H9 (cell line): ENCODE measurements at regions not wholly inside any gene's neighbourhood (a gene's known extent, or its start where the extent isn't known, plus 50 kb on each side); places are given as distances from the start of the nearest gene placed in this dataset.

Source experiments
- DNase-seq: peaks from one replicate; pipeline ENCODE4 v3.0.0-alpha.2; 2017
- H2AFZ ChIP-seq: one replicate; pipeline ENCODE4 v1.6.1; 2013; ENCODE audit warnings: mild to moderate bottlenecking, low read length, control low read depth, moderate library complexity
- H2AK5ac ChIP-seq: 2 replicates; pipeline ENCODE4 v1.6.1; 2013; ENCODE audit warnings: low read length, control low read depth, mixed read lengths; ENCODE audit not compliant: insufficient read length
- H2BK120ac ChIP-seq: one replicate; pipeline ENCODE4 v1.6.1; 2013; ENCODE audit warnings: low read depth, mild to moderate bottlenecking, low read length, control low read depth, inconsistent platforms; ENCODE audit not compliant: poor library complexity, severe bottlenecking
- H2BK12ac ChIP-seq: 2 replicates; pipeline ENCODE4 v1.6.1; 2013; ENCODE audit warnings: low read length, control low read depth, mixed read lengths, low read depth; ENCODE audit not compliant: insufficient read length
- H2BK15ac ChIP-seq: 2 replicates; pipeline ENCODE4 v1.6.1; 2013; ENCODE audit warnings: low read depth, low read length, control low read depth
- H2BK20ac ChIP-seq: one replicate; pipeline ENCODE4 v1.6.1; 2013; ENCODE audit warnings: low read depth, mild to moderate bottlenecking, low read length, control low read depth, inconsistent platforms; ENCODE audit not compliant: poor library complexity, severe bottlenecking
- H2BK5ac ChIP-seq: 2 replicates; pipeline ENCODE4 v1.6.1; 2013; ENCODE audit warnings: low read length, control low read depth, mixed read lengths; ENCODE audit not compliant: insufficient read length
- H3K14ac ChIP-seq: 2 replicates; pipeline ENCODE4 v1.6.1; 2013; ENCODE audit warnings: low read length, control low read depth; ENCODE audit not compliant: insufficient read depth
- H3K18ac ChIP-seq: 2 replicates; pipeline ENCODE4 v1.6.1; 2013; ENCODE audit warnings: low read depth, mild to moderate bottlenecking, mixed read lengths, low read length, control low read depth; ENCODE audit not compliant: insufficient read length
- H3K23ac ChIP-seq: 2 replicates; pipeline ENCODE4 v1.6.1; 2013; ENCODE audit warnings: low read length, control low read depth, mixed read lengths, low read depth; ENCODE audit not compliant: insufficient read length
- H3K23me2 ChIP-seq: 2 replicates; pipeline ENCODE4 v1.6.1; 2013; ENCODE audit warnings: low read depth, mild to moderate bottlenecking, mixed read lengths, low read length, control low read depth; ENCODE audit not compliant: insufficient read length, poor library complexity, severe bottlenecking
- H3K27ac ChIP-seq: 2 replicates; pipeline ENCODE4 v1.5.1; 2013; ENCODE audit warnings: low read length, control low read depth, mixed read lengths, low read depth; ENCODE audit not compliant: insufficient read length
- H3K27me3 ChIP-seq: 2 replicates; pipeline ENCODE4 v1.6.1; 2013; ENCODE audit warnings: low read length, control low read depth, inconsistent platforms; ENCODE audit not compliant: insufficient read depth
- H3K4ac ChIP-seq: 2 replicates; pipeline ENCODE4 v1.6.1; 2013; ENCODE audit warnings: low read depth, mild to moderate bottlenecking, control low read depth, inconsistent platforms, low read length, moderate library complexity
- H3K4me1 ChIP-seq: 2 replicates; pipeline ENCODE4 v1.6.1; 2013; ENCODE audit warnings: low read length, control low read depth, inconsistent platforms; ENCODE audit not compliant: insufficient read depth
- H3K4me2 ChIP-seq: 2 replicates; pipeline ENCODE4 v1.6.1; 2013; ENCODE audit warnings: low read length, control low read depth, mixed read lengths; ENCODE audit not compliant: insufficient read length, insufficient read depth
- H3K56ac ChIP-seq: 2 replicates; pipeline ENCODE4 v1.6.1; 2013; ENCODE audit warnings: low read depth, mild to moderate bottlenecking, mixed read lengths, low read length, control low read depth; ENCODE audit not compliant: insufficient read length
- H3K79me1 ChIP-seq: 2 replicates; pipeline ENCODE4 v1.6.1; 2013; ENCODE audit warnings: low read depth, mild to moderate bottlenecking, moderate library complexity, low read length, control low read depth, inconsistent platforms; ENCODE audit not compliant: insufficient read depth, poor library complexity, severe bottlenecking
- H3K79me2 ChIP-seq: 2 replicates; pipeline ENCODE4 v1.6.1; 2013; ENCODE audit warnings: low read length, control low read depth, inconsistent platforms; ENCODE audit not compliant: insufficient read depth
- H3K9ac ChIP-seq: 2 replicates; pipeline ENCODE4 v1.6.1; 2013; ENCODE audit warnings: low read length, control low read depth, mixed read lengths; ENCODE audit not compliant: insufficient read length; ENCODE audit errors: extremely low read depth
- H3K9me3 ChIP-seq: one replicate; pipeline ENCODE4 v1.6.1; 2013; ENCODE audit warnings: low read depth, low read length, inconsistent platforms; ENCODE audit not compliant: control insufficient read depth
- H3T11ph ChIP-seq: one replicate; pipeline ENCODE4 v1.6.1; 2013; ENCODE audit warnings: mild to moderate bottlenecking, low read length, control low read depth, inconsistent platforms
- H4K20me1 ChIP-seq: one replicate; pipeline ENCODE4 v1.6.1; 2013; ENCODE audit not compliant: control insufficient read depth, insufficient read length, insufficient read depth
- H4K5ac ChIP-seq: 2 replicates; pipeline ENCODE4 v1.6.1; 2013; ENCODE audit warnings: low read depth, mild to moderate bottlenecking, mixed read lengths, low read length, control low read depth; ENCODE audit not compliant: insufficient read length
- H4K8ac ChIP-seq: replicated peaks from 2 replicates; pipeline ENCODE4 v1.6.1; 2013; ENCODE audit warnings: low read length, control low read depth, mixed read lengths, low read depth; ENCODE audit not compliant: insufficient read length
- H4K91ac ChIP-seq: 2 replicates; pipeline ENCODE4 v1.6.1; 2013; ENCODE audit warnings: low read depth, mild to moderate bottlenecking, moderate library complexity, mixed read lengths, low read length, control low read depth; ENCODE audit not compliant: insufficient read length
- H3K27ac Mint-ChIP-seq, 3 experiments: 2 replicates in 2 of 3; 3 replicates in 1 of 3; pipeline ENCODE4 v1.8.0; 2020 to 2021; ENCODE audit warnings: mixed read lengths in 3 of 3, mild to moderate bottlenecking in 1 of 3, moderate library complexity in 1 of 3
- H3K27me3 Mint-ChIP-seq: 2 replicates; pipeline ENCODE4 v1.8.0; 2021; ENCODE audit warnings: low read depth, mild to moderate bottlenecking, moderate library complexity, mixed read lengths
- H3K36me3 Mint-ChIP-seq, 3 experiments: 2 replicates in 2 of 3; 3 replicates in 1 of 3; pipeline ENCODE4 v1.8.0; 2020 to 2021; ENCODE audit warnings: low read depth in 3 of 3, mixed read lengths in 3 of 3; ENCODE audit not compliant: insufficient read depth in 1 of 3
- H3K4me1 Mint-ChIP-seq, 2 experiments: 2 replicates each; pipeline ENCODE4 v1.8.0; 2020; ENCODE audit warnings: mixed read lengths in 2 of 2
- H3K4me3 Mint-ChIP-seq, 2 experiments: 2 replicates in 1 of 2; 3 replicates in 1 of 2; pipeline ENCODE4 v1.8.0; 2020 to 2021; ENCODE audit warnings: mild to moderate bottlenecking in 2 of 2, mixed read lengths in 2 of 2, moderate library complexity in 1 of 2
- H3K9me3 Mint-ChIP-seq, 2 experiments: 2 replicates in 1 of 2; 3 replicates in 1 of 2; pipeline ENCODE4 v1.8.0; 2020; ENCODE audit warnings: mild to moderate bottlenecking in 2 of 2, mixed read lengths in 2 of 2, moderate library complexity in 1 of 2
- WGBS: extraction: QIAGEN DNeasy Blood & Tissue Kit; methylation state at CpG from one replicate; pipeline ENCODE4 v1.1.7; 2013; ENCODE audit warnings: missing lambda C conversion rate, low lambda C conversion rate, mixed read lengths; ENCODE audit not compliant: insufficient read length; ENCODE audit errors: extremely low coverage; 5-methylcytosine and 5-hydroxymethylcytosine counted together
- TF ChIP-seq, protein P1 (sequence below): fragments of 200-600 bp; sonication (generic); conservative IDR thresholded peaks from 3 replicates; pipeline ENCODE4 v1.8.0; 2021; ENCODE audit warnings: antibody characterized with exemption, mild to moderate bottlenecking

DNA sequence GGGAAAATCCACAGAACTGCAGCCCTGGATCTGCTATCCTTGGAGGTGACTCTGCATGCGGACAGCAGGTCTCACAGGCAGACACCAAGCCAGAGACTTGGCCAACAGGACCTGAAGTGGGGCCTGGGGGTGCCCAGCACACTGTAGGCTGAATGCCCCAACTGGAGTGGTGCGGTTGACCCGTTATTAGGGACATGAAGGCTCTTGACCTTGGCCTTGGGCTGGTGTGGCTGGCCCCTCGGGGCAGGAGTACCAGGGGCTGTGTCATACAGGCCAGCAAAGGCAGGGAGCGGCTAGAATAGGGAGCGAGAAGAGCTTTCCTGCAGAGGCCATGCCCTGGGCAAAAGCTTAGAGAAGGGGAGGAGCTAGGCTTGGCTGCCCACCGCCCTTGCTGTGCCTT, 153.2 kb upstream of the MVB12B start:
- Histone ChIP-seq H3K9ac (no peak overlapping the region), H4K20me1 (no peaks in the 10 kb centered on the region), H3K56ac (no peak overlapping the region), H3K79me1 (no peaks in the 10 kb centered on the region), H3K4me2 (no peak overlapping the region), H4K91ac (no peak overlapping the region), H3K4ac (no peak overlapping the region), H2BK120ac (no peak overlapping the region), H3K9me3 (no peaks in the 10 kb centered on the region), H2BK15ac (no peak overlapping the region), H4K8ac (no peak overlapping the region), H2AK5ac (no peak overlapping the region), H2BK5ac (no peak overlapping the region), H2AFZ (no peak overlapping the region), H3K79me2 (no peaks in the 10 kb centered on the region), H2BK20ac (no peak overlapping the region), H3T11ph (no peak overlapping the region), H3K23me2 (no peaks in the 10 kb centered on the region), H3K4me1 (no peaks in the 10 kb centered on the region), H3K27me3 (no peaks in the 10 kb centered on the region), H3K27ac (no peak overlapping the region), H2BK12ac (no peak overlapping the region), H3K18ac (no peak overlapping the region), H3K14ac (no peak overlapping the region; the same call in 1 of the 2 replicates), H3K23ac (no peak overlapping the region), H4K5ac (no peak overlapping the region)
- H3K4me1 Mint-ChIP-seq = no peaks in the 10 kb centered on the region
- peaks cover 0 to 10% of the 10 kb centered on the region in 2 experiments; a peak in 4 of 5 replicates for H3K9me3 Mint-ChIP-seq
- H3K27ac Mint-ChIP-seq = no peak overlapping the region
- no peaks in the 10 kb centered on the region for H3K36me3 Mint-ChIP-seq
- TF ChIP-seq, protein P1, sequence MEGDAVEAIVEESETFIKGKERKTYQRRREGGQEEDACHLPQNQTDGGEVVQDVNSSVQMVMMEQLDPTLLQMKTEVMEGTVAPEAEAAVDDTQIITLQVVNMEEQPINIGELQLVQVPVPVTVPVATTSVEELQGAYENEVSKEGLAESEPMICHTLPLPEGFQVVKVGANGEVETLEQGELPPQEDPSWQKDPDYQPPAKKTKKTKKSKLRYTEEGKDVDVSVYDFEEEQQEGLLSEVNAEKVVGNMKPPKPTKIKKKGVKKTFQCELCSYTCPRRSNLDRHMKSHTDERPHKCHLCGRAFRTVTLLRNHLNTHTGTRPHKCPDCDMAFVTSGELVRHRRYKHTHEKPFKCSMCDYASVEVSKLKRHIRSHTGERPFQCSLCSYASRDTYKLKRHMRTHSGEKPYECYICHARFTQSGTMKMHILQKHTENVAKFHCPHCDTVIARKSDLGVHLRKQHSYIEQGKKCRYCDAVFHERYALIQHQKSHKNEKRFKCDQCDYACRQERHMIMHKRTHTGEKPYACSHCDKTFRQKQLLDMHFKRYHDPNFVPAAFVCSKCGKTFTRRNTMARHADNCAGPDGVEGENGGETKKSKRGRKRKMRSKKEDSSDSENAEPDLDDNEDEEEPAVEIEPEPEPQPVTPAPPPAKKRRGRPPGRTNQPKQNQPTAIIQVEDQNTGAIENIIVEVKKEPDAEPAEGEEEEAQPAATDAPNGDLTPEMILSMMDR = no peak
- WGBS = no CpG with 5 or more reads among the region's 7 CpGs
- no peak for DNase-seq
- no peak overlapping the region for H3K4me3 Mint-ChIP-seq
- H3K27me3 Mint-ChIP-seq = peaks cover 16% of the 10 kb centered on the region
